ENCODE measurements at regions not wholly inside any gene's neighbourhood (a gene's known extent, or its start where the extent isn't known, plus 50 kb on each side); places are given as distances from the start of the nearest gene placed in this dataset.

DNA sequence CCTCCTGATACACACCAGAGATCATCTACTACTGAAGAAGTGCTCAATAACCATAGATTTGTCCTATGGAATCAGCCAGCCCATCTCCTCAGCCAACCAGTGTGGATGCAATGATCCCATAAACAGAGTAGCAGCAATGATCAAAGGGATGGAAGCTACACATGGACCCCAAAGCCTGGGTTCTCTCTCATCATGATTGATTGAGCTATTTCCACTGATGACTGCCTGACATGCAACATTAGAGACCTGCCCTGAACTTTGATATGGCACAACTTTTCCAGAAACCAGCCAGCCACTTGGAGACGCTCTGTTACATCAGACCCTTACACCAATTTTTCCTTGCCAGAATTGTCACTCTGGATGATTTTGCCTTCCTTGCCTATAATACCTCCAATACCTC lies 471.6 kb downstream of the BUD13 start:
- Histone ChIP-seq H2AFZ (ENCODE audit: low read length) (no peak overlapping the region), H3F3A (ENCODE audit: insufficient read depth, low read length) (no peaks in the 10 kb centered on the region), H3K79me2 (ENCODE audit: insufficient read depth, low read length) (no peaks in the 10 kb centered on the region), H3K27me3 (ENCODE audit: insufficient read depth, low read length) (no peaks in the 10 kb centered on the region), H3K9me2 (ENCODE audit: low read depth, low read length) (no peaks in the 10 kb centered on the region), H3K4me3 (ENCODE audit: low read depth, low read length, poor library complexity, severe bottlenecking) (no peak overlapping the region), H3K4me1 (ENCODE audit: insufficient read depth, low read length, severe bottlenecking) (no peaks in the 10 kb centered on the region), H3K9me3 (ENCODE audit: low read length) (no peaks in the 10 kb centered on the region), H3K4me2 (ENCODE audit: low read length) (no peak overlapping the region), H3K36me3 (ENCODE audit: insufficient read depth, low read length) (no peaks in the 10 kb centered on the region), H4K20me1 (ENCODE audit: insufficient read depth, low read length) (no peaks in the 10 kb centered on the region), H3K9ac (ENCODE audit: low read length) (no peak overlapping the region), H3K27ac (ENCODE audit: low read depth, low read length, poor library complexity, severe bottlenecking) (no peak overlapping the region)
- TF ChIP-seq EZH2 (IDR thresholded peaks at IDR 0.05; ENCODE audit: borderline replicate concordance, low read length), result no peak
- TF ChIP-seq, protein P1, sequence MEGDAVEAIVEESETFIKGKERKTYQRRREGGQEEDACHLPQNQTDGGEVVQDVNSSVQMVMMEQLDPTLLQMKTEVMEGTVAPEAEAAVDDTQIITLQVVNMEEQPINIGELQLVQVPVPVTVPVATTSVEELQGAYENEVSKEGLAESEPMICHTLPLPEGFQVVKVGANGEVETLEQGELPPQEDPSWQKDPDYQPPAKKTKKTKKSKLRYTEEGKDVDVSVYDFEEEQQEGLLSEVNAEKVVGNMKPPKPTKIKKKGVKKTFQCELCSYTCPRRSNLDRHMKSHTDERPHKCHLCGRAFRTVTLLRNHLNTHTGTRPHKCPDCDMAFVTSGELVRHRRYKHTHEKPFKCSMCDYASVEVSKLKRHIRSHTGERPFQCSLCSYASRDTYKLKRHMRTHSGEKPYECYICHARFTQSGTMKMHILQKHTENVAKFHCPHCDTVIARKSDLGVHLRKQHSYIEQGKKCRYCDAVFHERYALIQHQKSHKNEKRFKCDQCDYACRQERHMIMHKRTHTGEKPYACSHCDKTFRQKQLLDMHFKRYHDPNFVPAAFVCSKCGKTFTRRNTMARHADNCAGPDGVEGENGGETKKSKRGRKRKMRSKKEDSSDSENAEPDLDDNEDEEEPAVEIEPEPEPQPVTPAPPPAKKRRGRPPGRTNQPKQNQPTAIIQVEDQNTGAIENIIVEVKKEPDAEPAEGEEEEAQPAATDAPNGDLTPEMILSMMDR (IDR thresholded peaks at IDR 0.05; ENCODE audit: low read length), result no peak

DNA sequence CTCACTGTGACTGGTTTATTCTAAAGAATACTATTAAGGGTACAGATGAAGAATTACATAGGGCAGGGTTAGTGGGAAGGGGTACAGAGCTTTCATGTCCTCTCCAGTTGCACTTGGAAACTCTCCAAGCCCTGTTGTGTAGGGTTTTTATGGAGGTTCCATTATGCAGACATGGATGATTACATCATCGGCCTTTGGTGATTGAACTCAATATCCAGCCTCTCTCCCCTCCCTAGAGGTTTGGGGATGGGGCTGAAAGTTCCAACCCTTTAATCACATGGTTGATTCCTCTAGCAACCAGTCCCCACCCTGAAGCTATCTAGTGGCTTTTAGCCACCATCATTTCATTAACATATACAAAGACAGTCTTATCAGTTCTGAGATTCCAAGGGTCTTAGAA lies 472.6 kb downstream of the BUD13 start:
- TF ChIP-seq, protein P1 (IDR thresholded peaks at IDR 0.05; ENCODE audit: low read length), result no peak
- TF ChIP-seq EZH2 (IDR thresholded peaks at IDR 0.05; ENCODE audit: borderline replicate concordance, low read length), result no peak
- no peaks in the 10 kb centered on the region for H3K36me3 ChIP-seq (ENCODE audit: insufficient read depth, low read length)
- H3K4me1 ChIP-seq (ENCODE audit: insufficient read depth, low read length, severe bottlenecking), result no peaks in the 10 kb centered on the region
- H3K9ac ChIP-seq (ENCODE audit: low read length), result no peak overlapping the region
- H4K20me1 ChIP-seq (ENCODE audit: insufficient read depth, low read length), result no peaks in the 10 kb centered on the region
- no peaks in the 10 kb centered on the region for H3K9me2 ChIP-seq (ENCODE audit: low read depth, low read length)
- no peaks in the 10 kb centered on the region for H3K9me3 ChIP-seq (ENCODE audit: low read length)
- no peaks in the 10 kb centered on the region for H3K79me2 ChIP-seq (ENCODE audit: insufficient read depth, low read length)
- no peak overlapping the region for H3K27ac ChIP-seq (ENCODE audit: low read depth, low read length, poor library complexity, severe bottlenecking)
- H3F3A ChIP-seq (ENCODE audit: insufficient read depth, low read length), result no peaks in the 10 kb centered on the region
- H3K27me3 ChIP-seq (ENCODE audit: insufficient read depth, low read length), result no peaks in the 10 kb centered on the region
- no peak overlapping the region for H3K4me2 ChIP-seq (ENCODE audit: low read length)
- no peak overlapping the region for H2AFZ ChIP-seq (ENCODE audit: low read length)
- no peak overlapping the region for H3K4me3 ChIP-seq (ENCODE audit: low read depth, low read length, poor library complexity, severe bottlenecking)

DNA sequence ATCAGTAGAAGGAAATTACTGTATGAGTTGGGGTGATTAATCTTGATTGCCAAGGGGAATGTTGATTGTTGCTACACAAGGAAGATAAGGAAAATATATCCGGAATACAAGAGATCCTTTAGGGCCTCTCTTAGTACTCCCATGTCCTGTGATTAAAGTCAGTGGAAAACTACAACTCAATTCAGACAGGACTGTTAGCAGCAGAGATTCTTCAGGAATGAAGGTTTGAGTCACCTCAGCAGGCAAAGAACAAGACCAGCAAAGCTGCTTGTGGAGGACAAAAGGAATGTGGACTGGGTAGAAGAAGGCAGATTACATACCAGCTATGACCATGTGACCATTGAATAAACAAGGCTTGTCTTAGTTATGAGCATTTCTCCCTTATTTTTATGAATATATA lies 478.2 kb downstream of the BUD13 start:
- H3K27me3 ChIP-seq (ENCODE audit: insufficient read depth, low read length), result no peaks in the 10 kb centered on the region
- H3K27ac ChIP-seq (ENCODE audit: low read depth, low read length, poor library complexity, severe bottlenecking), result no peak overlapping the region
- no peak overlapping the region for H3K4me2 ChIP-seq (ENCODE audit: low read length)
- no peak overlapping the region for H2AFZ ChIP-seq (ENCODE audit: low read length)
- no peaks in the 10 kb centered on the region for H3K79me2 ChIP-seq (ENCODE audit: insufficient read depth, low read length)
- H3K9me2 ChIP-seq (ENCODE audit: low read depth, low read length), result no peaks in the 10 kb centered on the region
- H3K9me3 ChIP-seq (ENCODE audit: low read length), result no peaks in the 10 kb centered on the region
- H3K4me1 ChIP-seq (ENCODE audit: insufficient read depth, low read length, severe bottlenecking), result no peaks in the 10 kb centered on the region
- no peaks in the 10 kb centered on the region for H3K36me3 ChIP-seq (ENCODE audit: insufficient read depth, low read length)
- no peaks in the 10 kb centered on the region for H4K20me1 ChIP-seq (ENCODE audit: insufficient read depth, low read length)
- no peak for TF ChIP-seq EZH2 (IDR thresholded peaks at IDR 0.05; ENCODE audit: borderline replicate concordance, low read length)
- TF ChIP-seq, protein P1 (IDR thresholded peaks at IDR 0.05; ENCODE audit: low read length), result no peak
- H3K4me3 ChIP-seq (ENCODE audit: low read depth, low read length, poor library complexity, severe bottlenecking), result no peak overlapping the region
- H3K9ac ChIP-seq (ENCODE audit: low read length), result no peak overlapping the region
- H3F3A ChIP-seq (ENCODE audit: insufficient read depth, low read length), result no peaks in the 10 kb centered on the region

Measured in OCI-LY1 (cell line).